ENCODE measurements at regions not wholly inside any gene's neighbourhood (a gene's known extent, or its start where the extent isn't known, plus 50 kb on each side); places are given as distances from the start of the nearest gene placed in this dataset.

DNA sequence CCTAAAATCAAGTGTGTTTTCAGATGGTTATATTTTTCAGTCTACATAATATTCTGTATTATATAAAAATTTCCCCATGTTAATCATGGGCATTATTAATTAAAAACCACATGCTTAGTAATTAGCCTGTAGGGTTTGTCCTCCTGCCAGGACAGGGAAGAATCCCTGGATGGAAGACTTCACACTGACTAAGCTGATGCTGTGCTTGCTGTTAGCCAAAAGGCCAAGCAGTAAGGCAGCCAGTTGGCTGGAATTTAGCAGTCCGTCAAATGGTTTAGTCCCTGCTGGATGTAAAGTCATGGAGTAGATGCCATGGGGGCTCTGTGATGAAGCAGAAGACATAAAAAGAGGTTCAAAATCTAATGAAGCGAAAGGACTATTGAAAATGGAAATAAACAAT is 168.0 kb upstream of the OBI1 start:
- no peak overlapping the region for H3K18ac ChIP-seq (ENCODE audit: low read length)
- no peaks in the 10 kb centered on the region for H3K36me3 ChIP-seq (replicated peaks in 1 of 2; ENCODE audit: control insufficient read depth in 2 of 2, insufficient read depth in 2 of 2, low read length in 2 of 2)
- H3K23ac ChIP-seq (ENCODE audit: low read depth, low read length, poor library complexity) = no peak overlapping the region
- no peaks in the 10 kb centered on the region for H3K79me1 ChIP-seq (ENCODE audit: low read depth, low read length)
- H3K27me3 ChIP-seq (ENCODE audit: control insufficient read depth in 3 of 3, insufficient read depth in 3 of 3, low read depth in 1 of 3, low read length in 3 of 3) = no peaks in the 10 kb centered on the region
- H3K4me3 ChIP-seq (ENCODE audit: low read length in 2 of 2) = no peak overlapping the region
- H2BK15ac ChIP-seq (ENCODE audit: low read length) = no peak overlapping the region
- H2BK5ac ChIP-seq (ENCODE audit: low read length) = no peak overlapping the region
- no peak overlapping the region for H3K4me2 ChIP-seq (ENCODE audit: insufficient read depth, low read length, poor library complexity, severe bottlenecking)
- H3K9me3 ChIP-seq (replicated peaks in 1 of 2; ENCODE audit: control insufficient read depth in 2 of 2, insufficient read depth in 1 of 2, low read depth in 1 of 2, low read length in 2 of 2) = no peaks in the 10 kb centered on the region
- DNase-seq (ENCODE audit: low spot score) = no peak
- H3K9ac ChIP-seq (ENCODE audit: low read depth, low read length, poor library complexity) = no peak overlapping the region
- H2AFZ ChIP-seq (ENCODE audit: low read length) = no peak overlapping the region
- H3K4ac ChIP-seq (ENCODE audit: low read length) = no peak overlapping the region
- no peak overlapping the region for H2AK5ac ChIP-seq (ENCODE audit: low read depth, low read length)
- no peak overlapping the region for H3K14ac ChIP-seq (ENCODE audit: low read length)
- H3K27ac ChIP-seq (replicated peaks; ENCODE audit: low read length) = no peak overlapping the region
- H2BK12ac ChIP-seq (ENCODE audit: low read length) = no peak overlapping the region
- WGBS, 2 donors (ENCODE audit: extremely low coverage in 2 of 2, insufficient read length in 2 of 2, insufficient replicate concordance in 1 of 2) = no CpG with 5 or more reads among the region's 2 CpGs
- no peak overlapping the region for H4K8ac ChIP-seq (ENCODE audit: low read depth, low read length)
- H4K91ac ChIP-seq (ENCODE audit: low read depth, low read length, poor library complexity) = no peak overlapping the region
- no peaks in the 10 kb centered on the region for H3K4me1 ChIP-seq (ENCODE audit: control insufficient read depth in 2 of 2, insufficient read depth in 1 of 2, low read depth in 1 of 2, low read length in 2 of 2)
- no peak overlapping the region for H2BK120ac ChIP-seq (ENCODE audit: low read depth, low read length)

DNA sequence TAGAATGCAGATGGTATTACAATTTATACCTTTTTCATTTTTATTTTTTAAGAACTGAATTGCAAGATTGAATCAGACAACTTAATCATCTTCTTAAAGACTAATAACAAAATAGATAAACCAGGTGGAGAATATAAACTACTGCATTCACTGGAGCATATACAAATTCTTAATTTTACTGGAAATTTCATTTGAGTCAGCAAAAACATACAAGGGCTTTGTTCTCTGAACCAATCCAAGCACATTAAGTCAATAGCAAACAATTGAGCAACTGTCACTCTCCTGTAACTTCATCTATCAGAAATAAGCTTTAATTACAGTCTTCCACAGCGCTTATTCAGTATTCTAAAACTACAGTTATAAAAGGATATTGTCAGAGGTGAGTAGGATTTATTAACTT is 167.4 kb upstream of the OBI1 start:
- Histone ChIP-seq H3K9ac (ENCODE audit: low read depth, low read length, poor library complexity) (no peak overlapping the region), H4K8ac (ENCODE audit: low read depth, low read length) (no peak overlapping the region), H3K14ac (ENCODE audit: low read length) (no peak overlapping the region), H3K4ac (ENCODE audit: low read length) (no peak overlapping the region), H3K27me3 (ENCODE audit: control insufficient read depth in 3 of 3, insufficient read depth in 3 of 3, low read depth in 1 of 3, low read length in 3 of 3) (no peaks in the 10 kb centered on the region), H2BK120ac (ENCODE audit: low read depth, low read length) (no peak overlapping the region), H3K36me3 (replicated peaks in 1 of 2; ENCODE audit: control insufficient read depth in 2 of 2, insufficient read depth in 2 of 2, low read length in 2 of 2) (no peaks in the 10 kb centered on the region), H2BK12ac (ENCODE audit: low read length) (no peak overlapping the region), H4K91ac (ENCODE audit: low read depth, low read length, poor library complexity) (no peak overlapping the region), H3K18ac (ENCODE audit: low read length) (no peak overlapping the region), H3K4me2 (ENCODE audit: insufficient read depth, low read length, poor library complexity, severe bottlenecking) (no peak overlapping the region), H2AFZ (ENCODE audit: low read length) (no peak overlapping the region), H3K27ac (replicated peaks; ENCODE audit: low read length) (no peak overlapping the region), H3K4me1 (ENCODE audit: control insufficient read depth in 2 of 2, insufficient read depth in 1 of 2, low read depth in 1 of 2, low read length in 2 of 2) (no peaks in the 10 kb centered on the region), H3K9me3 (replicated peaks in 1 of 2; ENCODE audit: control insufficient read depth in 2 of 2, insufficient read depth in 1 of 2, low read depth in 1 of 2, low read length in 2 of 2) (no peaks in the 10 kb centered on the region), H3K4me3 (ENCODE audit: low read length in 2 of 2) (no peak overlapping the region), H2AK5ac (ENCODE audit: low read depth, low read length) (no peak overlapping the region), H3K79me1 (ENCODE audit: low read depth, low read length) (no peaks in the 10 kb centered on the region), H2BK5ac (ENCODE audit: low read length) (no peak overlapping the region), H2BK15ac (ENCODE audit: low read length) (no peak overlapping the region), H3K23ac (ENCODE audit: low read depth, low read length, poor library complexity) (no peak overlapping the region)
- WGBS, 2 donors (ENCODE audit: extremely low coverage in 2 of 2, insufficient read length in 2 of 2, insufficient replicate concordance in 1 of 2) = no CpG with 5 or more reads among the region's 1 CpG
- no peak for DNase-seq (ENCODE audit: low spot score)

DNA sequence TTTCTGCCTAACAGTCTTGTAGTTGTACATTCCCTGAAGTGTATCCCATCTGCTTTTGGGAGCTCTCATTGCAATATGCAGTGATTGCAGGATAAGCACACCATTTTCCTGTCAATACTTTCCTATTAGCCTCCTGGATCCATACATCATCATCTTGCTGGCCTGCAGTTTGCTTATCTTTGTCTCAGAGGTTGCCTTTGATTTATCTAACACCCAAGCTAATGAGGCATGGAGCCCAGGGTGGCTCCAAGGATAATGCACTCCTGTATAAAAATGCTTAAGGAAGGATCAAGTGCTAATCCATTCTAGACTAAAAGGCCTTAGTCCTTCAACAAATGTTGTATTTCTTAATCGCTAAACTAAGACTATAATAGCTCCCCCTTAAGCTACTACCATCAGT is 161.6 kb upstream of the OBI1 start:
- Histone ChIP-seq H3K4me2 (ENCODE audit: insufficient read depth, low read length, poor library complexity, severe bottlenecking) (no peak overlapping the region), H4K91ac (ENCODE audit: low read depth, low read length, poor library complexity) (no peak overlapping the region), H3K36me3 (replicated peaks in 1 of 2; ENCODE audit: control insufficient read depth in 2 of 2, insufficient read depth in 2 of 2, low read length in 2 of 2) (no peaks in the 10 kb centered on the region), H3K18ac (ENCODE audit: low read length) (no peak overlapping the region), H3K27ac (replicated peaks; ENCODE audit: low read length) (no peak overlapping the region), H2AFZ (ENCODE audit: low read length) (no peak overlapping the region), H3K79me1 (ENCODE audit: low read depth, low read length) (no peaks in the 10 kb centered on the region), H2BK15ac (ENCODE audit: low read length) (no peak overlapping the region), H2AK5ac (ENCODE audit: low read depth, low read length) (no peak overlapping the region), H3K9ac (ENCODE audit: low read depth, low read length, poor library complexity) (no peak overlapping the region), H4K8ac (ENCODE audit: low read depth, low read length) (no peak overlapping the region), H2BK5ac (ENCODE audit: low read length) (no peak overlapping the region), H3K4me3 (ENCODE audit: low read length in 2 of 2) (no peak overlapping the region), H3K14ac (ENCODE audit: low read length) (no peak overlapping the region), H3K4ac (ENCODE audit: low read length) (no peak overlapping the region), H3K23ac (ENCODE audit: low read depth, low read length, poor library complexity) (no peak overlapping the region), H2BK12ac (ENCODE audit: low read length) (no peak overlapping the region), H3K9me3 (replicated peaks in 1 of 2; ENCODE audit: control insufficient read depth in 2 of 2, insufficient read depth in 1 of 2, low read depth in 1 of 2, low read length in 2 of 2) (no peaks in the 10 kb centered on the region), H3K4me1 (ENCODE audit: control insufficient read depth in 2 of 2, insufficient read depth in 1 of 2, low read depth in 1 of 2, low read length in 2 of 2) (peaks cover 0 to 2% of the 10 kb centered on the region in 2 donors), H2BK120ac (ENCODE audit: low read depth, low read length) (no peak overlapping the region), H3K27me3 (ENCODE audit: control insufficient read depth in 3 of 3, insufficient read depth in 3 of 3, low read depth in 1 of 3, low read length in 3 of 3) (peaks cover 0 to 3% (median 0%) of the 10 kb centered on the region in 3 experiments)
- no CpG with 5 or more reads among the region's 1 CpG for WGBS, 2 donors (ENCODE audit: extremely low coverage in 2 of 2, insufficient read length in 2 of 2, insufficient replicate concordance in 1 of 2)
- no peak for DNase-seq (ENCODE audit: low spot score)

DNA sequence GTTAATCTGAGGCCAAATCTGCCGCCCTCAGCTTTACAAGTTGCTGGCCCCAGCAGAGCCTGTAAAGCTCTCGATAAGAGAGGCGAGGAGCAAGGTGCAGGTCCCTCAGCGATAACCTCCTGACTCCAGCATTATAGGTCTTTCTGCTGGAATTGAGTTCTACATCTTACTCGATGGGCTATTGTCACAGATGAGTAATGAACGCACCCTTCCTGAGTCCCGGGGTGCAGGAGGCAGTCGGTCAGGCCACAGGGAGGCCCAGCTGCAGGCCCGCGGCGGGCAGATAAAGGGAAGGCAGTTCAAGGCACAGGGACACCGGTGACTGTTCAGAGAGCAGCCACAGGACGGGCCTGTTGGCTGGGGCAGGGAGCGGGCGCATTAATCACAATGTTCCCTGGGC is 157.6 kb upstream of the OBI1 start:
- H3K9me3 ChIP-seq (replicated peaks in 1 of 2; ENCODE audit: control insufficient read depth in 2 of 2, insufficient read depth in 1 of 2, low read depth in 1 of 2, low read length in 2 of 2) = no peaks in the 10 kb centered on the region
- H2AK5ac ChIP-seq (ENCODE audit: low read depth, low read length) = no peak overlapping the region
- no peak overlapping the region for H3K27ac ChIP-seq (replicated peaks; ENCODE audit: low read length)
- H4K8ac ChIP-seq (ENCODE audit: low read depth, low read length) = no peak overlapping the region
- peak overlapping the region; percentile 47 for H3K14ac ChIP-seq (ENCODE audit: low read length)
- WGBS, 2 donors (ENCODE audit: extremely low coverage in 2 of 2, insufficient read length in 2 of 2, insufficient replicate concordance in 1 of 2) = no CpG with 5 or more reads among the region's 15 CpGs
- H3K23ac ChIP-seq (ENCODE audit: low read depth, low read length, poor library complexity) = no peak overlapping the region
- no peak overlapping the region for H4K91ac ChIP-seq (ENCODE audit: low read depth, low read length, poor library complexity)
- H3K4ac ChIP-seq (ENCODE audit: low read length) = no peak overlapping the region
- H2AFZ ChIP-seq (ENCODE audit: low read length) = no peak overlapping the region
- H2BK15ac ChIP-seq (ENCODE audit: low read length) = no peak overlapping the region
- H3K27me3 ChIP-seq (ENCODE audit: control insufficient read depth in 3 of 3, insufficient read depth in 3 of 3, low read depth in 1 of 3, low read length in 3 of 3) = peaks cover 0 to 3% (median 0%) of the 10 kb centered on the region in 3 experiments
- H3K79me1 ChIP-seq (ENCODE audit: low read depth, low read length) = no peaks in the 10 kb centered on the region
- no peaks in the 10 kb centered on the region for H3K36me3 ChIP-seq (replicated peaks in 1 of 2; ENCODE audit: control insufficient read depth in 2 of 2, insufficient read depth in 2 of 2, low read length in 2 of 2)
- no peak overlapping the region for H3K4me3 ChIP-seq (ENCODE audit: low read length in 2 of 2)
- H2BK120ac ChIP-seq (ENCODE audit: low read depth, low read length) = no peak overlapping the region
- H3K18ac ChIP-seq (ENCODE audit: low read length) = peak overlapping the region; percentile 27
- DNase-seq (ENCODE audit: low spot score) = no peak
- peak overlapping the region; percentile 46 for H2BK12ac ChIP-seq (ENCODE audit: low read length)
- H3K4me2 ChIP-seq (ENCODE audit: insufficient read depth, low read length, poor library complexity, severe bottlenecking) = no peak overlapping the region
- peaks cover 0 to 2% of the 10 kb centered on the region in 2 donors for H3K4me1 ChIP-seq (ENCODE audit: control insufficient read depth in 2 of 2, insufficient read depth in 1 of 2, low read depth in 1 of 2, low read length in 2 of 2)
- H2BK5ac ChIP-seq (ENCODE audit: low read length) = no peak overlapping the region
- H3K9ac ChIP-seq (ENCODE audit: low read depth, low read length, poor library complexity) = peak overlapping the region; percentile 34
